GM21717 (cell line): ENCODE measurements at regions not wholly inside any gene's neighbourhood (a gene's known extent, or its start where the extent isn't known, plus 50 kb on each side); places are given as distances from the start of the nearest gene placed in this dataset.
A peak's percentile ranks its signal among the peaks of the same experiment; 100 is the strongest.

Source experiments
- ATAC-seq: cut with Tn5 transposase; IDR thresholded peaks from one replicate; pipeline ENCODE4 v1.9.1; 2021; ENCODE audit warnings: mild to moderate bottlenecking, moderate library complexity; ENCODE audit not compliant: unreplicated experiment

DNA sequence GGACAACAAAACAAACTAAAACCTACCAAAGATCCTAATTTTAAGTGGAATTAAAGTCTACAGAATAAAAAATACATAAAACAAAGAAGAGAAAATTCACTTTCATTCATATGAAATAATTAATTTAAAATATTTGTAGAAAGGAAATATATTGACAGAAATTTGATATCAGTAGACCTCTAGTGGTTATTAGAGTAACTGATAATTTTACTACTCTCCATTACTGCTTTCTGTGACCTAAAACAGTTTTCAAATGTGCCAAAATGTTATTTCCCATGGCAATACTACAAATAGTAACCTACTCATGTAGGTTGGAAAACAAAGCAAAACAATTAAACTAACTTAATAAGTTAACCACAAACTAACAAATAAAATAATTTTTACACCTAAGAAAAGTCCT lies 147.1 kb downstream of the NOL4 start:
- ATAC-seq = no peak

- no peak for ATAC-seq
Observed at GRCh38 chr18:34075963-34076860, 148.5 kb downstream of the NOL4 start.

DNA sequence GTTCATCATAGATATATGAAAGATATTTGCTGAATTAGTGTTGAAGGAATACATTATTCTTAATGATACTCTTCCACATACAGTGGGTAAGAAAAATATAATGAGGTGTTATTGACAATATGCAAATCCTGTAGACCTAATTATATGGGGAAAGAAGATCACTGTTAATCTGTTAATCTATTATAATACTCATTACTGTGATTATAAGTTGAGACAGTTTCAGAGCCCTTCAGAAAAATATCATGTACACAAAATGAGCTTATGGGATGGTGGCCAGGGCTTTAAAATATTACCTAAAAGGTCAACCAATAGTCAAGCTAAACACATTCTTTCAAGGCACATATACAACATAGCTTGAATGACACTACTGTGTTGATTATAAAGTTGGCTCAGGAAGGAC lies 163.5 kb downstream of the NOL4 start:
- ATAC-seq = no peak

DNA sequence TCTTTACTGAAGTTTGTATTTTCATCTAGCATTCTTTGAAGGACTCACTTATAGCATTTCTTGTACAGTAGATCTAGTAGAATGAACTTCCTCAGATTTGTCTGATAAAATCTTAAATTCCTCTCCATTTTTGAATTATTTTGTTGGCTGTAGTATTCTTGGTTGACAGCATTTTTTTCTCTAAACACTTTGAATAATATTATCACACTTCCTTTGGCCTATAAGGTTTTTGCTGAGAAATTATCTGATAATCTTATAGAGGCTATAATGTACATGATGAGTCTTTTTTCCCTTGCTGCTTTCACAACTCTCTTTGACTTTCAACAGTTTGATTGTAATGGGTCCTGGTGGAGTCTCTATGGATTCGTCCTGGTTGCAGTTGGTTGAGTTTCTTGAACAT lies 169.5 kb downstream of the NOL4 start:
- ATAC-seq = no peak

DNA sequence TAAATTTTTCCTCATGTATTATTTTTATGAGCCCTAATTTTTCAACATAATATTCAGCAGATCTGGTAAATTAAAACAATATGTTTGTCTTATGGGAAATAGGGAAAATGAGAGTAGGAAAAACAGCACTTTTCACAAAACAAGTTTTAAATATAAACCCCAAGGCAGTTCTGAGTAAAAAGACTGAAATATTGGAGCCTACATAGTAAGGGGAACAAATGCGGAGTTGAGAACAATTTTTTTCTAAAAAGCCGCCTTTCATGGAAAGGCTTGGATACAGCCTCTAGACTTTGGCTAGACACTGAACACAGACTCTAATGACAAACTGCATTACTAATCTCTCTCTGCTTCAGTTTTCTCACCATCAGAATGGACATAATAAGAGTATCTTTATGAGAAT lies 174.1 kb downstream of the NOL4 start:
- ATAC-seq = no peak

DNA sequence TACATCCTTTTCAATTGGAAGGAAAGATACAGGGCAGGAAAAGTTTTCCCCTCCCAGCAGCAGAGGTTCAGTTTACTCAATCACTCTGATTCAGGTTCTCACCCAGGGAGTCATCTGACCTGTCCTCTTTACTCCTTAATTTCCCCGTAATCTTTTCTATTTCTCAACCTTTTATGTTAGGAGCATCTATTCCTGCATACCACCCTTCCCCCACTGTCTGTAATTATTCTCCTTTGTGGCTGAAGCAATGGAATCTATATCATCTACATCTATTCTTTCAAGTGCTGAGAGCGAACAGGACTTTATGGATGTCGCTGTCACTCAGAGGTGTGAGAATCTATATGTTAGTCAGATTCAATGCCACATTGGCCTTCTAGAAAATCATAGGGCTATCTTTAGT lies 175.2 kb downstream of the NOL4 start:
- no peak for ATAC-seq

GRCh38 chr18:34048423-34048822 lies 176.3 kb downstream of the NOL4 start:
- ATAC-seq = no peak

DNA sequence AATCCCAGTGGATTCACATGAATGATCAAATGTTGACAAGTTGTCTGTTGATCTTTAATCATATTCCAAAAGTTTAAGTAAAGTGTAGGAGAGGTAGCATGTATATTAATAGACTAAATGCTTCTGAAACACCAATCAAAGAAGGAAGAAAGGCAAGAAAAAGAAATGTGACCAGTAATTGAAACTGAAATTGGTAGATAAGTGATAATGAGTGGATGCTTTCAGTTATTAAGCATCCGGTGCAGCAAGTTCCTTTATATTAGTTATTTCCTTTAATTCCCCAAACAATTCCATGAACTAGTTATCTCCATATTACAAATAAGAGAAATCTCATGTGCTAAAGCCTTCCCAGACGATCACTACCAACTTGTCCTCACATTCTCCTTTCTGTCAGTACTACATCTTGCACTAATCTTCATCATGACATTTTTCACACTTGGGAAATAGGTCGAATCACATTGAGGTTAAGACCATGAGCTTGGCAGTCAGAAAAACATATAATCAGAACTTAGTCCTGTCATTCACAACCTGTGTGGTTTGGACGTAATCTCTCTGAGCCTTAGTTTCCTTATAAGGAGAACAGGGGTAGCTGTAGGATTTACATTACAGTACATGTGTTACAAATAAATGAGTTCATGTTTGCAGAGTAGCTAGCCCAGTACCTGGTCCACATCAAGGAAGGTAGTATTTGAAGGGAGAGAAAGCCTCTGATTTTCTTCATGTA lies 182.1 kb downstream of the NOL4 start:
- ATAC-seq = no peak

- ATAC-seq = no peak
Observed at GRCh38 chr18:34039611-34040010, 185.1 kb downstream of the NOL4 start.

DNA sequence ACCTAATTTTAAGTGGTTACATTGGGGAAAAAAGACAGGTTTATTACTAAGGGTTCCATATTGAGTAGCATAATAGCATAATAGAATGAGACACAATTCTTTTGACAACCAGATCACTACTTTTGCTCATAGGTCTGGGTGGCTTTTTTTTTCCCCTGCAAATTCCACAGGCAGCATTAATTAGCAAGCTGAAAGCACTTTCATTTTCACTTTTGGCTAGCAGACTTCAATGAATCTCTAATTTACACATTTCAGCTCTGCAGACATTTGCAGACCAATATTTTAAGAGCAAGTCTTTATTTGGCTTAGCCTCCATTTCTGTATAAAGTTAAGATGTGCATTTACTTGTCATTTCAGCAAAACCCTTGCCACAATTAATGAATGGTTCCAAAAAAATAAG lies 185.5 kb downstream of the NOL4 start:
- ATAC-seq = peak; percentile 76

DNA sequence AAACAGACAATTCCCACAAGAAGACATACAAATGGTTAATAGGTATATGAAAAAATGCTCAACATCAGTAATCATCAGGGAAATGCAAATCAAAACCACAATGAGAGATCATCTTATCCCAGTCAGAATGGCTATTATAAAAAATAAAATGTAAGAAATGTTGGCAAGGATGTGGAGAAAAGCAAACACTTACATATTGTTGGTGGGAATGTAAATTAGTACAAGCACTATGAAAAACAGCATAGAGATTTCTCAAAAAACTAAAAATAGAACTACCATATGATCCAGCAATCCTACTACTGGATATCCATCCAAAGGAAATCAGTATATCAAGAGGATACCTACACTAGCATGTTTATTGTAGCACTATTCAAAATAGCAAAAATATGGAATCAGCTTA lies 186.6 kb downstream of the NOL4 start:
- ATAC-seq = no peak

DNA sequence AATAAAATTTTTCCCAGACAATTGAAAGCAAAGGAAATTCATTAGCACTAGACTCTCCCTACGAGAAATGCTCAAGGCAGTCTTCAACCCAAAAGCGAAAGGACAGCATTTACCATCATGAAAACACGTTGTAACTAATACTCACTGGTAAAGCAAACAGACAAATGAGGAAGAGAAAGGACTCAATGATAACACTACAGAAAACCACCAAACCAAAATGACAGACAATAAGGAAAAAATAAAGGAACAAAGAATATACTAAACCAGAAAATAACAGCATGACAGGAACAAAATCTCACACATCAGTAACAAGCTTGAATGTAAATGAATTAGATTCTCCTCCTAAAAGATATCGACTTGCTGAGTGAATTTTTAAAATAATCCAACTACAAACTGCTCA lies 190.7 kb downstream of the NOL4 start:
- peak; percentile 55 for ATAC-seq

DNA sequence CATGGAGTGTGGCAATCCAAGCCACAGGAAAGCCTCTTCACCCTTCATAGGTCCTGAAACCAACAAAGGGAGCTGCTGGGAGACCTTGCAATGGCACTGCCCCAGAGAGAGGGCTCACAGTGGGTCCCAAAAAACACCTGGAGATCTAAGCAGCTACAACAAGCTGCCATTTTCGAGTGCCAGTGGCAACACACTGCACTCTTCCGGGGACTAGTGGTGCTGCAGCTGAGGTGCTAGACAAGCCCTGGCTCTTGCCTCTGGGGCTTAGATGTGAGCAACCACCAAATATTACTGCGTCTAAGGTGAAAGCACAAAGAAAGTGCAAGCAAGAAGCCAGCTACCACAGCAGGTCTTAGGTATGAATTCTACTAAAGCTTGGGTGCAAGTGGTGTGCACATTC lies 192.9 kb downstream of the NOL4 start:
- no peak for ATAC-seq

- no peak for ATAC-seq
Observed at GRCh38 chr18:34028324-34028723, 196.4 kb downstream of the NOL4 start.

DNA sequence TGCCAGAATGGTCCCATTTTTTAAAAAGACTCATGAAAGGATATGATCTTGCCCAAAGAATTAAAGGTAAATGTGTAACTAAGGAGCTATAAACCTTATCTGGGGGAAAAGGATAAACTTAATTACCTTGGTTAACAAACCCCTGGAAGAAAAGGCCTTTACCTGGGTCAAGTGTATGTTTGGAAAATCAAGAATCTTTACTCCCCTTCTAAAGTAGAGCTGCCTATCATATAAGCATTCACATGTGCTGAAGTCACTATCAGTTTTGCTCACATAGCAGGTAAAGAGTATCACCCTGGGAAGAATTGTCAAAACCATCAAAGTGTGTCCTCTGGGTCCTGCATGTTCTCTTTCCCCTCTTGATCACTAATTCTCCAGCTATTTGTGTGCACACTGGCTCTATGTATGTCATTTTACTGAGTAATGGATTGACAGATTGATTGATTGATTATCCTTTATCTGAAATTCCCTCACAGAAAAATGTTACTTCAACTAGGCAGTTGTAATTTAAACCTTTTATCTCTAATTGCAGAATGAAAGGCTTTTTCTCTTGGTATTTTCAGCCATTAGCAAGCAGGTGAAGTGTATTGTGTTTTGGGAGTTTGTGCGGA lies 199.4 kb downstream of the NOL4 start:
- ATAC-seq = no peak

- no peak for ATAC-seq
Observed at GRCh38 chr18:34023471-34023870, 201.2 kb downstream of the NOL4 start.

- no peak for ATAC-seq
Observed at GRCh38 chr18:34018336-34018735, 206.4 kb downstream of the NOL4 start.

DNA sequence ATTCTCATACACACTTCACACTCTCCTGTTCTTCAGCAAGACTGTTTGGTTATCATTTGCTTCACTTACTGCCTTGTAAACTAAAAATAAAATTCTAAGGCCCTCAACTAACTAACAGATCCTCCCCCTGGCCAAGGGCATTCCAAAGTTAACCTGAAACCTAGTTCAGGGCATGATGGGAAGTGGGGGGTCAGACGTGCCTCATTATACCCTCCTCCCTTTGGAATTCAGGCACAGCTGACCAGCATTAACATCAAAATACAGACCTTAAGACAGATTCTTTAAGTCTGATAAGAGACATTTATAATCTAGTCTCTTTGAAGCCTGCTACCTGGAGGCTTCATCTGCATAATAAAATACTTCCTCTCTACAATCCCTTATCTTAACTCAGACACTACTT lies 221.0 kb downstream of the NOL4 start:
- no peak for ATAC-seq

DNA sequence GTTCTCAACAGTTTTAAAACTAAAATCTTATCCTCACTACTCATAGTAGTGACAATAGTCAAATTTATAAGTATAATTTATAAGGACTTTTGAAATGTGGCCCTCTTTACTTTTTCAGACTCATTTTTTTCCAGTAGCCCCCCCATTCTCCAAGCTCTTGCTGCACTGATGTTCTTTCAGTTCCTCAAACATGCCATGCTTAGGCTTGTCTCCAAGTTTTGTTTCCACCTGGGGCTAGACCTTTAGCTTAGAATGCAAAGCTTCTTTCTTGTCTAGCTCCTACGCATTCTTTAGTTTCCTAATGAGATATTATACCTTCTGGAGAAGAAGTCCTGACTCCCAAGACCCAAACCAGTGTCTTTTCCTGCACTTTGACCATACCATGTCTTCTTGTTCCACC lies 222.6 kb downstream of the NOL4 start:
- no peak for ATAC-seq

GRCh38 chr18:34001376-34001775 lies 223.3 kb downstream of the NOL4 start:
- no peak for ATAC-seq

GRCh38 chr18:33987206-33987605 lies 237.5 kb downstream of the NOL4 start:
- ATAC-seq = no peak

GRCh38 chr18:33983126-33983525 lies 241.6 kb downstream of the NOL4 start:
- no peak for ATAC-seq
